ENCODE measurements at regions not wholly inside any gene's neighbourhood (a gene's known extent, or its start where the extent isn't known, plus 50 kb on each side); places are given as distances from the start of the nearest gene placed in this dataset.

DNA sequence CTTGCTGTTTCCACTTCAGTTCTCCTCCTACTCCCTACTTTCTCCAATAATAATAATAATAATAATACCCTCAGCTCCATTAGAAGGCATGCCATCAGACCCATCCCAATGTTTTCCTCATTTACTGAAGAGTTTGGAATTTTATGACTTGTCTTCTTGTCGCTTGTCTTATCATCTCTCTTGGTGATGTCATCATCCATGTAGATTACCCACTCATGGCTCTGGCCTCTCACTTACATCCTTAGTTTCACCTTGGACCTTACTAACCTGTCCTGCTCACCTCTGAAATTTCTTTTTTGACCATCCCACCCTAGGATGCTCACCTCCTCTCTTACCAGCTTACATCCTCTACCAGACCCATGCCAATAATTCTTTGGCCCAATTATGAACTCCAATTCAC lies 329.3 kb downstream of the ACTL7B start:
- Mint-ChIP-seq H3K27me3 (ENCODE audit: insufficient read depth, unreplicated experiment) (no peaks in the 10 kb centered on the region), H3K4me3 (ENCODE audit: unreplicated experiment) (no peak overlapping the region), H3K36me3 (ENCODE audit: insufficient read depth, unreplicated experiment) (no peaks in the 10 kb centered on the region), H3K9me3 (ENCODE audit: unreplicated experiment) (no peaks in the 10 kb centered on the region), H3K27ac (ENCODE audit: unreplicated experiment) (no peak overlapping the region), H3K4me1 (ENCODE audit: low read depth, unreplicated experiment) (no peaks in the 10 kb centered on the region)
- Histone ChIP-seq H3K4me3 (ENCODE audit: low read depth, low read length) (no peak overlapping the region), H3K9me3 (no peaks in the 10 kb centered on the region), H3K36me3 (ENCODE audit: control insufficient read depth, insufficient read depth, low read length) (no peaks in the 10 kb centered on the region), H3K4me1 (no peaks in the 10 kb centered on the region), H3K27me3 (replicated peaks; ENCODE audit: control insufficient read depth, insufficient read depth, low read length) (no peaks in the 10 kb centered on the region)
- intact Hi-C loops (cut with micrococcal nuclease; ENCODE audit: unreplicated experiment): no loop called here
- ChIA-PET CTCF (interaction anchor here (0.6 kb wide), 1 partner anchor 115 kb away, joined by 3 read pairs; no protein-coding TSS in a partner anchor), POLR2A (no interaction called here)
- TF ChIP-seq CTCF (IDR thresholded peaks at IDR 0.05; ENCODE audit: insufficient read depth in 1 of 2, low read depth in 1 of 2, low read length in 1 of 2, severe bottlenecking in 1 of 2, unreplicated experiment in 1 of 2): no peak
- DNase-seq: no peak
- no TSS peak for BruUV-seq (replicated peaks)

GRCh38 chr9:108525186-108525585 lies 330.6 kb downstream of the ACTL7B start:
- H3K27ac Mint-ChIP-seq (ENCODE audit: unreplicated experiment): no peak overlapping the region
- ChIA-PET CTCF (interaction anchor here (0.6 kb wide), 1 partner anchor 233 kb away, joined by 7 read pairs; no protein-coding TSS in a partner anchor), POLR2A (no interaction called here)
- Histone ChIP-seq H3K36me3 (ENCODE audit: control insufficient read depth, insufficient read depth, low read length) (no peaks in the 10 kb centered on the region), H3K4me3 (ENCODE audit: low read depth, low read length) (no peak overlapping the region), H3K9me3 (no peaks in the 10 kb centered on the region), H3K27me3 (replicated peaks; ENCODE audit: control insufficient read depth, insufficient read depth, low read length) (no peaks in the 10 kb centered on the region; the same call in 1 of the 2 replicates), H3K4me1 (no peaks in the 10 kb centered on the region)
- intact Hi-C loops (cut with micrococcal nuclease; ENCODE audit: unreplicated experiment): no loop called here
- TF ChIP-seq CTCF (IDR thresholded peaks at IDR 0.05; ENCODE audit: insufficient read depth in 1 of 2, low read depth in 1 of 2, low read length in 1 of 2, severe bottlenecking in 1 of 2, unreplicated experiment in 1 of 2): no peak
- no peak for DNase-seq
- no peak overlapping the region for H3K4me3 Mint-ChIP-seq (ENCODE audit: unreplicated experiment)
- BruUV-seq (replicated peaks): no TSS peak
- no peaks in the 10 kb centered on the region for H3K9me3 Mint-ChIP-seq (ENCODE audit: unreplicated experiment)
- H3K36me3 Mint-ChIP-seq (ENCODE audit: insufficient read depth, unreplicated experiment): no peaks in the 10 kb centered on the region
- no peaks in the 10 kb centered on the region for H3K27me3 Mint-ChIP-seq (ENCODE audit: insufficient read depth, unreplicated experiment)
- no peaks in the 10 kb centered on the region for H3K4me1 Mint-ChIP-seq (ENCODE audit: low read depth, unreplicated experiment)

DNA sequence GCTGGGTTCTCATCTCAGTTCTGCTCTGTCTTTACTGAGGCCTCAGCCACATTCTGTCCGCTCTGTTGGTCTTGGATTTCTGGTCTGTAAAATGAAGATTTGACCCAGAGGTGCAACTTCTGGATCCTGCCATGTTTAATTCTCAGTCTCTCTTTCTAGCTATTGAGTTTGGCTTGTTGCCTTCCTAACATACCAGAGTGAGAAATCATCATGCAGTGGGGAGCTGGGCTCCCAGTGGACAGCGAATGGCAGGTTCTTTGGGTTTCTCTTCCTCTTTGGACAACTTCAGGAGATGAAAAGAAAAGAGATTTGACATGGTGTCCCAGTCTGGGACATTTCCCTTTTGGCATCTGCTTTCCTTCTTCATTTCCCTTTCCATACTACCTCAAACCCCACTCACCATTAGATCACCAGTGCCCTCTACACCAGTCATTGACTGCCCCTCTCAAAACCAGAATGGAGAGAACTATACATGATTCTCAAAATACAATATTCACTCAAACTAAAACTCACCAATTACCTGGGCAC lies 334.7 kb downstream of the ACTL7B start:
- Mint-ChIP-seq H3K9me3 (ENCODE audit: unreplicated experiment) (no peaks in the 10 kb centered on the region), H3K36me3 (ENCODE audit: insufficient read depth, unreplicated experiment) (no peaks in the 10 kb centered on the region), H3K4me3 (ENCODE audit: unreplicated experiment) (no peak overlapping the region), H3K4me1 (ENCODE audit: low read depth, unreplicated experiment) (no peaks in the 10 kb centered on the region), H3K27ac (ENCODE audit: unreplicated experiment) (no peak overlapping the region), H3K27me3 (ENCODE audit: insufficient read depth, unreplicated experiment) (peaks cover 13% of the 10 kb centered on the region)
- POLR2A ChIA-PET: no interaction called here
- intact Hi-C loops (cut with micrococcal nuclease; ENCODE audit: unreplicated experiment): no loop called here
- Histone ChIP-seq H3K27me3 (replicated peaks; ENCODE audit: control insufficient read depth, insufficient read depth, low read length) (no peaks in the 10 kb centered on the region; the same call in 1 of the 2 replicates), H3K36me3 (ENCODE audit: control insufficient read depth, insufficient read depth, low read length) (no peaks in the 10 kb centered on the region), H3K4me1 (no peaks in the 10 kb centered on the region), H3K4me3 (ENCODE audit: low read depth, low read length) (no peak overlapping the region), H3K9me3 (no peaks in the 10 kb centered on the region)
- no peak for TF ChIP-seq CTCF (IDR thresholded peaks at IDR 0.05; ENCODE audit: insufficient read depth in 1 of 2, low read depth in 1 of 2, low read length in 1 of 2, severe bottlenecking in 1 of 2, unreplicated experiment in 1 of 2)
- DNase-seq: no peak
- BruUV-seq (replicated peaks): no TSS peak
- CTCF ChIA-PET: no interaction called here

Data from Caco-2 (cell line).